ENCODE measurements at regions not wholly inside any gene's neighbourhood (a gene's known extent, or its start where the extent isn't known, plus 50 kb on each side); places are given as distances from the start of the nearest gene placed in this dataset.
"Not testable (repeated sequence)": the region's sequence is repeated elsewhere in the genome, so short reads cannot be mapped to it uniquely, and the experiment has no call there.

GRCh38 chr16:60392380-60392779 is 1643.9 kb downstream of the CDH8 start:
- DNase-seq (ENCODE audit: unreplicated experiment), result no peak
- intact Hi-C loops (cut with micrococcal nuclease), result no loop called here
- Mint-ChIP-seq H3K9me3 (ENCODE audit: unreplicated experiment) (no peaks in the 10 kb centered on the region), H3K4me1 (ENCODE audit: insufficient read depth, unreplicated experiment) (no peaks in the 10 kb centered on the region), H3K27ac (ENCODE audit: low read depth, unreplicated experiment) (no peak overlapping the region), H3K4me3 (ENCODE audit: unreplicated experiment) (no peak overlapping the region), H3K36me3 (ENCODE audit: insufficient read depth, unreplicated experiment) (no peaks in the 10 kb centered on the region), H3K27me3 (ENCODE audit: insufficient read depth, unreplicated experiment) (no peaks in the 10 kb centered on the region)
- CTCF ChIA-PET, result no interaction called here
- POLR2A ChIA-PET, result no interaction called here
- BruUV-seq (replicated peaks), result no TSS peak
- no peak for TF ChIP-seq CTCF (IDR thresholded peaks at IDR 0.05; ENCODE audit: unreplicated experiment)

- no peak for TF ChIP-seq CTCF (IDR thresholded peaks at IDR 0.05; ENCODE audit: unreplicated experiment)
- DNase-seq (ENCODE audit: unreplicated experiment), result no peak
- ChIA-PET POLR2A (no interaction called here), CTCF (no interaction called here)
- no peaks in the 10 kb centered on the region for H3K4me1 Mint-ChIP-seq (ENCODE audit: insufficient read depth, unreplicated experiment)
- no peaks in the 10 kb centered on the region for H3K36me3 Mint-ChIP-seq (ENCODE audit: insufficient read depth, unreplicated experiment)
- H3K27ac Mint-ChIP-seq (ENCODE audit: low read depth, unreplicated experiment), result no peak overlapping the region
- intact Hi-C loops (cut with micrococcal nuclease), result no loop called here
- no peak overlapping the region for H3K4me3 Mint-ChIP-seq (ENCODE audit: unreplicated experiment)
- no TSS peak for BruUV-seq (replicated peaks)
- no peaks in the 10 kb centered on the region for H3K9me3 Mint-ChIP-seq (ENCODE audit: unreplicated experiment)
- no peaks in the 10 kb centered on the region for H3K27me3 Mint-ChIP-seq (ENCODE audit: insufficient read depth, unreplicated experiment)
Measured at GRCh38 chr16:60371591-60371990, 1637.5 kb upstream of the GOT2 start.

GRCh38 chr16:60367739-60368138 is 1633.6 kb upstream of the GOT2 start:
- no TSS peak for BruUV-seq (replicated peaks)
- Mint-ChIP-seq H3K9me3 (ENCODE audit: unreplicated experiment) (no peaks in the 10 kb centered on the region), H3K36me3 (ENCODE audit: insufficient read depth, unreplicated experiment) (no peaks in the 10 kb centered on the region), H3K4me3 (ENCODE audit: unreplicated experiment) (no peak overlapping the region), H3K27me3 (ENCODE audit: insufficient read depth, unreplicated experiment) (no peaks in the 10 kb centered on the region), H3K4me1 (ENCODE audit: insufficient read depth, unreplicated experiment) (no peaks in the 10 kb centered on the region), H3K27ac (ENCODE audit: low read depth, unreplicated experiment) (no peak overlapping the region)
- POLR2A ChIA-PET, result no interaction called here
- no peak for DNase-seq (ENCODE audit: unreplicated experiment)
- intact Hi-C loops (cut with micrococcal nuclease), result loop anchor here (10.0 kb wide), 1 partner anchor 357 kb away; no protein-coding TSS in a partner anchor
- TF ChIP-seq CTCF (IDR thresholded peaks at IDR 0.05; ENCODE audit: unreplicated experiment), result no peak
- CTCF ChIA-PET, result no interaction called here

GRCh38 chr16:60363566-60363965 is 1629.5 kb upstream of the GOT2 start:
- BruUV-seq (replicated peaks), result no TSS peak
- no peak for DNase-seq (ENCODE audit: unreplicated experiment)
- Mint-ChIP-seq H3K27ac (ENCODE audit: low read depth, unreplicated experiment) (no peak overlapping the region), H3K27me3 (ENCODE audit: insufficient read depth, unreplicated experiment) (no peaks in the 10 kb centered on the region), H3K4me3 (ENCODE audit: unreplicated experiment) (no peak overlapping the region), H3K9me3 (ENCODE audit: unreplicated experiment) (no peaks in the 10 kb centered on the region), H3K36me3 (ENCODE audit: insufficient read depth, unreplicated experiment) (no peaks in the 10 kb centered on the region), H3K4me1 (ENCODE audit: insufficient read depth, unreplicated experiment) (no peaks in the 10 kb centered on the region)
- ChIA-PET CTCF (interaction anchor here (0.6 kb wide), 1 partner anchor 239 kb away, joined by 3 read pairs; no protein-coding TSS in a partner anchor), POLR2A (no interaction called here)
- TF ChIP-seq CTCF (IDR thresholded peaks at IDR 0.05; ENCODE audit: unreplicated experiment), result no peak
- intact Hi-C loops (cut with micrococcal nuclease), result loop anchor here (10.0 kb wide), 1 partner anchor 361 kb away; no protein-coding TSS in a partner anchor

- H3K4me3 Mint-ChIP-seq (ENCODE audit: unreplicated experiment); H3K27me3 Mint-ChIP-seq (ENCODE audit: insufficient read depth, unreplicated experiment); H3K27ac Mint-ChIP-seq (ENCODE audit: low read depth, unreplicated experiment); H3K9me3 Mint-ChIP-seq (ENCODE audit: unreplicated experiment); H3K4me1 Mint-ChIP-seq (ENCODE audit: insufficient read depth, unreplicated experiment); DNase-seq (ENCODE audit: unreplicated experiment); POLR2A ChIA-PET; CTCF ChIA-PET; BruUV-seq (replicated peaks); H3K36me3 Mint-ChIP-seq (ENCODE audit: insufficient read depth, unreplicated experiment): not testable (repeated sequence)
- intact Hi-C loops (cut with micrococcal nuclease), result loop anchor here (10.0 kb wide), 1 partner anchor 365 kb away; no protein-coding TSS in a partner anchor
Measured at GRCh38 chr16:60359866-60360265, 1625.8 kb upstream of the GOT2 start.

GRCh38 chr16:60359412-60359811 is 1625.3 kb upstream of the GOT2 start:
- BruUV-seq (replicated peaks); DNase-seq (ENCODE audit: unreplicated experiment); POLR2A ChIA-PET; H3K4me1 Mint-ChIP-seq (ENCODE audit: insufficient read depth, unreplicated experiment); intact Hi-C loops (cut with micrococcal nuclease); CTCF ChIA-PET; H3K9me3 Mint-ChIP-seq (ENCODE audit: unreplicated experiment); H3K36me3 Mint-ChIP-seq (ENCODE audit: insufficient read depth, unreplicated experiment); H3K27me3 Mint-ChIP-seq (ENCODE audit: insufficient read depth, unreplicated experiment); H3K4me3 Mint-ChIP-seq (ENCODE audit: unreplicated experiment); H3K27ac Mint-ChIP-seq (ENCODE audit: low read depth, unreplicated experiment): not testable (repeated sequence)
